ENCODE measurements at regions not wholly inside any gene's neighbourhood (a gene's known extent, or its start where the extent isn't known, plus 50 kb on each side); places are given as distances from the start of the nearest gene placed in this dataset.

GRCh38 chr2:42951263-42951938, 159.0 kb upstream of the HAAO start:
- no peak for TF ChIP-seq CTCF (conservative IDR thresholded peaks at IDR 0.05)
- no peak for TF ChIP-seq ZFX (IDR thresholded peaks at IDR 0.05)
